ENCODE measurements at regions not wholly inside any gene's neighbourhood (a gene's known extent, or its start where the extent isn't known, plus 50 kb on each side); places are given as distances from the start of the nearest gene placed in this dataset.

DNA sequence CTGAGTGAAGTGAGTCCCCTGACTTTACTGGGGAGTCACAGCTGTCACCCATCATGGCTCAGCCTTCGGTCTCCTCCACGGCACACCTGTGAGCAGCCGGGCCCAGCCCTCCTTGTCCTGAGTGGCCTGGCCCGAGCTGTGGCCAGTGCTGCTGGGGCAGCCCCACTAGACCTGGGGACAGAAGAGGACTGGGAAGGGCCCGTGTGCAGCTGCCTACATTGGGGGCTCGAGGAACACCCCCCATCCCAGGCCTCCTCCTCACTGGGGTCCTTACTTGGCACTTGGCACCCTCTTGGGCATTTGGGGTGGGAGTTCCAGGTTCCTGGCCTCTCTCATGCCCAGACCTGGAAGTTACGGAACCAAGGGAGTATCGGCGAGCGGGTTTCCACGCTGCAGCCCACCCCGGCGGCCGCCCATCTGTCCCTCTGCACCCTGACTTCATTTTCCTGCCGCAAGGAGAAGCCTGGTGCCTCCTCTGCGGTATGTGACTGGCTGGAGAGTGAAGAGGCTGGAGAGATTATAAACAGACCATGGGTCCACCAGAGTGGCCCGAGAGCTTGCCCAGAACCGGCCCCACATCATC is 179.7 kb downstream of the KIF26A start (continued):
- no peak for TF ChIP-seq GTF2I (CRISPR knock-in tag; conservative IDR thresholded peaks at IDR 0.05)

DNA sequence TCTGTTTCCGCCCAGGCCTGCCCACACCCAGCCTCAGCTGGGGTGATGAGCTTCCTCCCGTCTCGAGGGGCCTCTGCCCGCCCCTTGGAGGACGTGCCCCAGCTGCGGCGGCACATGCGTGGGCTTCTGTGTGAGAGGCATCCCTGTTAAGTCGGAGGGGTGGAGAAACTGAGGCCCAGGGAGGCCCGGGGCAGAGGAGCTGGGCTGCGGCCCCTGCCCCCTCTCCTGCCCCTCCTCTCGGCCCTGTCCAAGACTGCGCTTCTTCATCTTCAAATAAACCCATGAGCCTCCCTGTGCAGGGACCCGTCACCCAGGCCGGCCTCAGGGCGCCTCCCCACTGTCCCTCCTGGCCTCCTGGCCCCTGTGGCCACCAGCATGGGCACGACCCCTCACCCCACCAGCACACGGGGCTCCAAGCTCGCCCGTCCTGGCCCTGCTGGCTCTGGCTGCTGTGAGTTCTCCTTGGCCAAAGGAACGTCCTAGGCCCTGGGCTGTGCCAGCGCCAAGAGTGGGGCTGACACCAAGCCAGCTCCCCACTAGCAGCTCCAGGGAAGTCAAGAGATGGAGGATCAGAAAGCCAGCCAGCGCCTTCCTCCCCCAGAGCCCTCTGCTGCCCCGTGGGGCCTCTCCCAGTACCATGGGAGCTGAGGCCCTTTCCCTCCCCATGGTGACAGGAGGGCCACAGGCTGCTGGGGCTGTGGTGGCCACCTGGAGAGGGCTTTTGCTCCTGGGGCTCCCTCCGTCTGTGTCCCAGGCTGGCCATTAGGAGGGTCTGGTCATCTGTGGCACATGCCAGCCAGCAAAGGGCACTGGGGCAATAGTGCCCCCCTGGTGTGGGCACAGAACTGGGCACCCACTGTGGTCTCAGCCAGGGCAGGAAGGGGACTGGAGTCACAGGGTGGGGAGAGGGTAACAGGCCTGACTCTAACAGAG is 180.4 kb downstream of the KIF26A start:
- ATAC-seq (no peak), DNase-seq (ENCODE audit: low spot score) (peak; percentile 7)
- CTCF ChIA-PET, result no interaction called here
- Mint-ChIP-seq H3K4me1 (no peaks in the 10 kb centered on the region), H3K9me3 (no peaks in the 10 kb centered on the region), H3K27me3 (ENCODE audit: low read depth) (no peaks in the 10 kb centered on the region), H3K36me3 (no peaks in the 10 kb centered on the region), H3K4me3 (no peak overlapping the region), H3K27ac (no peak overlapping the region)
- TF ChIP-seq TEAD4 (CRISPR knock-in tag; IDR thresholded peaks at IDR 0.05) (no peak), TP53 (CRISPR knock-in tag; IDR thresholded peaks at IDR 0.05) (no peak), EMX1 (CRISPR knock-in tag; IDR thresholded peaks at IDR 0.05) (no peak), GRHL2 (CRISPR knock-in tag; IDR thresholded peaks at IDR 0.05; ENCODE audit: insufficient replicate concordance, severe bottlenecking) (no peak), KAT7 (CRISPR knock-in tag; IDR thresholded peaks at IDR 0.05; ENCODE audit: borderline replicate concordance) (no peak), CBFB (CRISPR knock-in tag; IDR thresholded peaks at IDR 0.05; ENCODE audit: low read depth) (no peak)
- TF ChIP-seq, protein P1, sequence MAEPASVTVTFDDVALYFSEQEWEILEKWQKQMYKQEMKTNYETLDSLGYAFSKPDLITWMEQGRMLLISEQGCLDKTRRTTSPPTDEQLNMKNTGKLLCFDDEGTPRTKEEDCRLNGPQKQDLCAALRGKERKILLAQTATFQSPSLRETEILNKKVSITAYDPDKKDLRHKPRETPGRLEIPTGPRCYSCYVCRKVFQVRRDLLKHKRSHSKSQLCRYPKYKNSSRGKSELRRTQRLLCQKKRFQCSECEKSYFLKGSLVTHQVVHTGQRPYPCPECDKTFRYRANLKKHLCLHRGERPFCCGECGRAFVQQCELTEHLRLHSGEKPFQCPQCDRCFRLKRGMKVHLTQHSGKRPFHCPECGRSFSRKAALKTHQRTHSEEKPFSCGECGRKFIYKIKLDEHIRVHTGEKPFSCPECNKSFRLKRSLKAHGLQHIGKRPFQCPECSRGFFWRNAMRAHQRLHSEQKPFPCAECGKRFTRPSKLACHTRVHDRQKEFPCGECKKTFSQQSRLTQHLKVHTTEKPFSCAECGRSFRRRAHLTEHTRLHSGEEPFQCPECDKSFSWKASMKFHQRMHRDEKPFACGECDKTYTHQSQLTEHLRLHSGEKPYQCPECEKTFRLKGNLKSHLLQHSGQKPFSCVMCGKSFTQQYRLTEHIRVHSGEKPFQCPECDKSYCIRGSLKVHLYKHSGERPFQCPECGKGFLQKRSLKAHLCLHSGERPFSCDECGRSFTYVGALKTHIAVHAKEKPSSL (CRISPR knock-in tag; conservative IDR thresholded peaks at IDR 0.05), result no peak
- TF ChIP-seq, protein P2, sequence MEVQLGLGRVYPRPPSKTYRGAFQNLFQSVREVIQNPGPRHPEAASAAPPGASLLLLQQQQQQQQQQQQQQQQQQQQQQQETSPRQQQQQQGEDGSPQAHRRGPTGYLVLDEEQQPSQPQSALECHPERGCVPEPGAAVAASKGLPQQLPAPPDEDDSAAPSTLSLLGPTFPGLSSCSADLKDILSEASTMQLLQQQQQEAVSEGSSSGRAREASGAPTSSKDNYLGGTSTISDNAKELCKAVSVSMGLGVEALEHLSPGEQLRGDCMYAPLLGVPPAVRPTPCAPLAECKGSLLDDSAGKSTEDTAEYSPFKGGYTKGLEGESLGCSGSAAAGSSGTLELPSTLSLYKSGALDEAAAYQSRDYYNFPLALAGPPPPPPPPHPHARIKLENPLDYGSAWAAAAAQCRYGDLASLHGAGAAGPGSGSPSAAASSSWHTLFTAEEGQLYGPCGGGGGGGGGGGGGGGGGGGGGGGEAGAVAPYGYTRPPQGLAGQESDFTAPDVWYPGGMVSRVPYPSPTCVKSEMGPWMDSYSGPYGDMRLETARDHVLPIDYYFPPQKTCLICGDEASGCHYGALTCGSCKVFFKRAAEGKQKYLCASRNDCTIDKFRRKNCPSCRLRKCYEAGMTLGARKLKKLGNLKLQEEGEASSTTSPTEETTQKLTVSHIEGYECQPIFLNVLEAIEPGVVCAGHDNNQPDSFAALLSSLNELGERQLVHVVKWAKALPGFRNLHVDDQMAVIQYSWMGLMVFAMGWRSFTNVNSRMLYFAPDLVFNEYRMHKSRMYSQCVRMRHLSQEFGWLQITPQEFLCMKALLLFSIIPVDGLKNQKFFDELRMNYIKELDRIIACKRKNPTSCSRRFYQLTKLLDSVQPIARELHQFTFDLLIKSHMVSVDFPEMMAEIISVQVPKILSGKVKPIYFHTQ (CRISPR knock-in tag; IDR thresholded peaks at IDR 0.05), result no peak
- POLR2A ChIA-PET, result no interaction called here

DNA sequence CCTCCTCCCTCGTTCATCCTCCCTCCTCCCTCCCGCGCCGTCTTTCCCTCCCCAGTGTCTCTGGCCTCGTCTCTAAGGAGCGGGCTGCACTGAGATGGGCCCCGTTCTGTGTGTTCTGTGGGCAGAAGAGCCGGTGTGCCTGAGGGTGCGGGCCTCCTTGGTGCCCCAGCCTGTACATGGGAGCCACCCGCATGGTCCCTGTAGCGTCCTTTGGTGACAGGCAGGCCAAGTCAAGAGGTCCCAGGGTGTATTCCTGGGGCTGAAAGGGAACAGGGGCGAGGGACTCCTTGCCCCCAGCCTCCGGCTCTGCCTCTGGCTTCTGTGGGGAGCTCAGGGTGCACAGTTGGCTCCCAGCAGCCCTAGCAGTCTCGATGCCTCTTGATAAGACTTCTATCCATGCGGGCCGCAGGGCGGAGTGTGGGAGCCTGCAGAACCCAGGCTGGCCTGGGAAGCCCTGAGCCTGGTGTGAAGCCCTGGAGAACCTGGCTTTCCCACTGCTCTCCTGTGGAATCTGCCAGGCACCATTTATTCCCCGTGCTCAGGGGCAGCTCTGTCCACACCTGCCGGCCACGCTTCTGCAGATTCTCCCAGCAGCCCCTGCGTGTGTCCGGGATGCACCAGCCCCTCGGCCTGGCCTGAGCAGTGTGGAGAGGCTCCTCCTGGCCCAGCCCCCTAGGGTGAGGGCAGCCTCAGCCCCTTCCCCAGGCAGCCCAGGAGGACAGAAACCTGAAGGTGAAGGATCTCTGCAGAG is 181.3 kb downstream of the KIF26A start:
- ATAC-seq (no peak), DNase-seq (ENCODE audit: low spot score) (peak; percentile 9)
- H3K36me3 Mint-ChIP-seq, result no peaks in the 10 kb centered on the region
- no peaks in the 10 kb centered on the region for H3K27me3 Mint-ChIP-seq (ENCODE audit: low read depth)
- H3K4me1 Mint-ChIP-seq, result no peaks in the 10 kb centered on the region
- no peak overlapping the region for H3K27ac Mint-ChIP-seq
- ChIA-PET CTCF (no interaction called here), POLR2A (no interaction called here)
- no peak overlapping the region for H3K4me3 Mint-ChIP-seq
- no peaks in the 10 kb centered on the region for H3K9me3 Mint-ChIP-seq
- TF ChIP-seq RELA (CRISPR knock-in tag; IDR thresholded peaks at IDR 0.05; ENCODE audit: borderline replicate concordance), result no peak
- TF ChIP-seq, protein P3, sequence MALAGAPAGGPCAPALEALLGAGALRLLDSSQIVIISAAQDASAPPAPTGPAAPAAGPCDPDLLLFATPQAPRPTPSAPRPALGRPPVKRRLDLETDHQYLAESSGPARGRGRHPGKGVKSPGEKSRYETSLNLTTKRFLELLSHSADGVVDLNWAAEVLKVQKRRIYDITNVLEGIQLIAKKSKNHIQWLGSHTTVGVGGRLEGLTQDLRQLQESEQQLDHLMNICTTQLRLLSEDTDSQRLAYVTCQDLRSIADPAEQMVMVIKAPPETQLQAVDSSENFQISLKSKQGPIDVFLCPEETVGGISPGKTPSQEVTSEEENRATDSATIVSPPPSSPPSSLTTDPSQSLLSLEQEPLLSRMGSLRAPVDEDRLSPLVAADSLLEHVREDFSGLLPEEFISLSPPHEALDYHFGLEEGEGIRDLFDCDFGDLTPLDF (CRISPR knock-in tag; IDR thresholded peaks at IDR 0.05), result no peak
- TF ChIP-seq FOXJ3 (CRISPR knock-in tag; IDR thresholded peaks at IDR 0.05; ENCODE audit: borderline replicate concordance), result no peak
- no peak for TF ChIP-seq NR1H2 (CRISPR knock-in tag; IDR thresholded peaks at IDR 0.05)
- TF ChIP-seq JUN (CRISPR knock-in tag; IDR thresholded peaks at IDR 0.05), result no peak
- no peak for TF ChIP-seq SMAD3 (CRISPR knock-in tag; IDR thresholded peaks at IDR 0.05; ENCODE audit: borderline replicate concordance)
- no peak for TF ChIP-seq MYBL2 (CRISPR knock-in tag; IDR thresholded peaks at IDR 0.05)
- no peak for TF ChIP-seq GRHL2 (CRISPR knock-in tag; IDR thresholded peaks at IDR 0.05; ENCODE audit: insufficient replicate concordance, severe bottlenecking)
- TF ChIP-seq, protein P4, sequence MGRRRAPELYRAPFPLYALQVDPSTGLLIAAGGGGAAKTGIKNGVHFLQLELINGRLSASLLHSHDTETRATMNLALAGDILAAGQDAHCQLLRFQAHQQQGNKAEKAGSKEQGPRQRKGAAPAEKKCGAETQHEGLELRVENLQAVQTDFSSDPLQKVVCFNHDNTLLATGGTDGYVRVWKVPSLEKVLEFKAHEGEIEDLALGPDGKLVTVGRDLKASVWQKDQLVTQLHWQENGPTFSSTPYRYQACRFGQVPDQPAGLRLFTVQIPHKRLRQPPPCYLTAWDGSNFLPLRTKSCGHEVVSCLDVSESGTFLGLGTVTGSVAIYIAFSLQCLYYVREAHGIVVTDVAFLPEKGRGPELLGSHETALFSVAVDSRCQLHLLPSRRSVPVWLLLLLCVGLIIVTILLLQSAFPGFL (CRISPR knock-in tag; IDR thresholded peaks at IDR 0.05; ENCODE audit: borderline replicate concordance), result no peak
- TF ChIP-seq NFE2L1 (CRISPR knock-in tag; IDR thresholded peaks at IDR 0.05), result no peak
- TF ChIP-seq ZBTB21 (CRISPR knock-in tag; IDR thresholded peaks at IDR 0.05; ENCODE audit: borderline replicate concordance), result no peak
- TF ChIP-seq, protein P5, sequence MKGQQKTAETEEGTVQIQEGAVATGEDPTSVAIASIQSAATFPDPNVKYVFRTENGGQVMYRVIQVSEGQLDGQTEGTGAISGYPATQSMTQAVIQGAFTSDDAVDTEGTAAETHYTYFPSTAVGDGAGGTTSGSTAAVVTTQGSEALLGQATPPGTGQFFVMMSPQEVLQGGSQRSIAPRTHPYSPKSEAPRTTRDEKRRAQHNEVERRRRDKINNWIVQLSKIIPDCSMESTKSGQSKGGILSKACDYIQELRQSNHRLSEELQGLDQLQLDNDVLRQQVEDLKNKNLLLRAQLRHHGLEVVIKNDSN (CRISPR knock-in tag; IDR thresholded peaks at IDR 0.05), result no peak
- no peak for TF ChIP-seq ZNF219 (CRISPR knock-in tag; IDR thresholded peaks at IDR 0.05; ENCODE audit: borderline replicate concordance)
- no peak for TF ChIP-seq ATF1 (CRISPR knock-in tag; IDR thresholded peaks at IDR 0.05)

Data from WTC11 (cell line).